ENCODE measurements at regions not wholly inside any gene's neighbourhood (a gene's known extent, or its start where the extent isn't known, plus 50 kb on each side); places are given as distances from the start of the nearest gene placed in this dataset.

- DNase-seq (ENCODE audit: low read depth, low spot score): no peak
- TF ChIP-seq CTCF (conservative IDR thresholded peaks at IDR 0.05): no peak
- peaks cover 33% of the 10 kb centered on the region for H3K4me1 Mint-ChIP-seq
- no peaks in the 10 kb centered on the region for H3K36me3 Mint-ChIP-seq (ENCODE audit: low read depth)
- no peaks in the 10 kb centered on the region for H3K27me3 Mint-ChIP-seq (ENCODE audit: low read depth)
- H3K9me3 Mint-ChIP-seq: no peaks in the 10 kb centered on the region
- H3K27ac Mint-ChIP-seq (ENCODE audit: unreplicated experiment): peak overlapping the region; percentile 43
- H3K4me3 Mint-ChIP-seq: no peak overlapping the region
These were observed 105.5 kb upstream of the TARDBP start for GRCh38 chr1:10906866-10907519.

GRCh38 chr1:10908266-10908665 lies 104.2 kb upstream of the TARDBP start:
- Mint-ChIP-seq H3K9me3 (no peaks in the 10 kb centered on the region), H3K27me3 (ENCODE audit: low read depth) (no peaks in the 10 kb centered on the region)
- no peak for DNase-seq (ENCODE audit: low read depth, low spot score)

GRCh38 chr1:10909697-10910680 lies 102.5 kb upstream of the TARDBP start:
- Mint-ChIP-seq H3K4me3 (no peak overlapping the region), H3K27ac (ENCODE audit: unreplicated experiment) (no peak overlapping the region)
- peak; percentile 56 for DNase-seq (ENCODE audit: low read depth, low spot score)

More at GRCh38 chr1:10908266-10908665, 104.2 kb upstream of the TARDBP start:
- Mint-ChIP-seq H3K36me3 (ENCODE audit: low read depth) (no peaks in the 10 kb centered on the region), H3K4me3 (no peak overlapping the region), H3K4me1 (peaks cover 33% of the 10 kb centered on the region), H3K27ac (ENCODE audit: unreplicated experiment) (no peak overlapping the region)
- no peak for TF ChIP-seq CTCF (conservative IDR thresholded peaks at IDR 0.05)

GRCh38 chr1:10910681-10911489 lies 101.6 kb upstream of the TARDBP start:
- Mint-ChIP-seq H3K9me3 (no peaks in the 10 kb centered on the region), H3K4me1 (peaks cover 22% of the 10 kb centered on the region), H3K4me3 (no peak overlapping the region), H3K27ac (ENCODE audit: unreplicated experiment) (peak overlapping the region; percentile 39), H3K27me3 (ENCODE audit: low read depth) (no peaks in the 10 kb centered on the region), H3K36me3 (ENCODE audit: low read depth) (no peaks in the 10 kb centered on the region)
- TF ChIP-seq CTCF (conservative IDR thresholded peaks at IDR 0.05): no peak
- DNase-seq (ENCODE audit: low read depth, low spot score): no peak

More at GRCh38 chr1:10909697-10910680, 102.5 kb upstream of the TARDBP start:
- H3K36me3 Mint-ChIP-seq (ENCODE audit: low read depth): no peaks in the 10 kb centered on the region
- peak; percentile 65 for TF ChIP-seq CTCF (conservative IDR thresholded peaks at IDR 0.05)
- H3K27me3 Mint-ChIP-seq (ENCODE audit: low read depth): no peaks in the 10 kb centered on the region
- peaks cover 29% of the 10 kb centered on the region for H3K4me1 Mint-ChIP-seq
- H3K9me3 Mint-ChIP-seq: no peaks in the 10 kb centered on the region

- no peaks in the 10 kb centered on the region for H3K27me3 Mint-ChIP-seq (ENCODE audit: low read depth)
- H3K4me1 Mint-ChIP-seq: peaks cover 21% of the 10 kb centered on the region
- TF ChIP-seq CTCF (conservative IDR thresholded peaks at IDR 0.05): no peak
- H3K9me3 Mint-ChIP-seq: no peaks in the 10 kb centered on the region
- no peak for DNase-seq (ENCODE audit: low read depth, low spot score)
- H3K27ac Mint-ChIP-seq (ENCODE audit: unreplicated experiment): no peak overlapping the region
- H3K4me3 Mint-ChIP-seq: no peak overlapping the region
- no peaks in the 10 kb centered on the region for H3K36me3 Mint-ChIP-seq (ENCODE audit: low read depth)
These were observed 100.8 kb upstream of the TARDBP start for GRCh38 chr1:10911490-10912166.

Data from neural crest cell (in vitro differentiated cells).